GM18505 (cell line): ENCODE measurements at regions not wholly inside any gene's neighbourhood (a gene's known extent, or its start where the extent isn't known, plus 50 kb on each side); places are given as distances from the start of the nearest gene placed in this dataset.

ENCODE experiments used
- ATAC-seq: cut with Tn5 transposase; IDR thresholded peaks from one replicate; pipeline ENCODE4 v1.9.1; 2021; ENCODE audit not compliant: unreplicated experiment
- POLR2A ChIP-seq: IDR thresholded peaks from 4 replicates; pipeline ENCODE4 v1.6.1; 2011; ENCODE audit warnings: borderline replicate concordance; ENCODE audit not compliant: insufficient read depth, insufficient read length; ENCODE audit errors: extremely low read depth

DNA sequence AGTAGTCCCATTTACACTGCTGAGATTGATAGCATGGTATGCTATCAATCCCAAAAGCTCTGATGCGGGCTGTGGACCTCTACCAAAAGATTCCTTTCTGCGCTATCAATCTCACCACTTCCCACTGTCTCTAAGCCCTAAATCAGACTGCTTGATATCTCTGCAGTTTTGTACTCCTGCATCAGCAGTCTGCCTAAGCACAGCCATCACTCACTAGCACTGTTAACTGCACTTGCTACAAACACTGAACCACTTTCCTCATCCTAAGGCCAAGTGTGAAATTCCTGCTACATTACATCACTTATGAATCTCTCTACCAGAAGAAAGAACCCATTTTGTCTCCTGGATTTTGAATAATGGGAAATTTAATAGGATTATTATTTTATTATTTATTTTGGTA lies 237.0 kb downstream of the HNMT start:
- no peak for TF ChIP-seq POLR2A
- no peak for ATAC-seq

GRCh38 chr2:138202762-138203161 lies 238.5 kb downstream of the HNMT start:
- no peak for TF ChIP-seq POLR2A
- ATAC-seq = no peak

- no peak for ATAC-seq
- TF ChIP-seq POLR2A = no peak
These were observed 241.0 kb downstream of the HNMT start for GRCh38 chr2:138205281-138205680.

DNA sequence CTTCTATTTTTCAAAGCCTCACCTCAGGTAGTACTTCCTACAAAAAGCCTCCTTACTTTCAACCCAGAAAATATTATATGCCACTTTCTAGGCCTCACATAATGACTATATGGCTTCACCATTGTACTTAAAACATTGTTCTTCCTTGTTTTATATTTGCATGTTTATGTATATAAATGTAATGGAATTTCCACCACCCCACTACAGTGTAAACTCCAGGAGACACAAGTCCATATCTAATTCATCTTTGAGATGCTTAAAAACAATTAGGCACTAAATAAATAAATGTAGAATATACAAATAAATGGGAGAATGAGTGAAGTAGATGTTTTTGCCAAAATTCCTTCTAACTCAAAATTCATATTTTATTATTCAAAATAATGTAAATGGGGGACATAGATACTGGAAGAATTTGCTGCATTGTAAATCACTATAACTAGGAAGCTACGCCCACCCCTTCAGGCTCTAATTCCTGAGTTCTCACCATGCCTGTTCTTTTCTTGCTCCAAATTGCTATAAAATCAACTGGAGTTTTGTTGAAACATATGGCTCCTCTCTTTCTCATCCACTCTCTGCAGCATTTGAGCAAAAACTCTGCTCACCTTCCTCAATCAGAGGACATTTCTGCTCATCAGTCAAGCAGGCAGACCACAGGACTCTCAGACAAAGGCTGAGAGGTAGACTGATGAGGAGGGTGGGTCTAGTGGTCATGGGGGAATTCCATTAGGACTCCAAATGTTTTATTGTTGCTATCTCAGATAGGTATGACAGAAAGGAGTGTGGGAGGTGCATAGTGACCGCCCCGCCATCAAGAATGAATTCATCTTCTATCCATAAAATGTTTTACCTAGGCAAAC lies 243.0 kb downstream of the HNMT start:
- TF ChIP-seq POLR2A = no peak
- no peak for ATAC-seq

- no peak for TF ChIP-seq POLR2A
- ATAC-seq = no peak
These were observed 244.7 kb downstream of the HNMT start for GRCh38 chr2:138209009-138209408.

- no peak for TF ChIP-seq POLR2A
- ATAC-seq = no peak
These were observed 246.2 kb downstream of the HNMT start for GRCh38 chr2:138210487-138210886.

DNA sequence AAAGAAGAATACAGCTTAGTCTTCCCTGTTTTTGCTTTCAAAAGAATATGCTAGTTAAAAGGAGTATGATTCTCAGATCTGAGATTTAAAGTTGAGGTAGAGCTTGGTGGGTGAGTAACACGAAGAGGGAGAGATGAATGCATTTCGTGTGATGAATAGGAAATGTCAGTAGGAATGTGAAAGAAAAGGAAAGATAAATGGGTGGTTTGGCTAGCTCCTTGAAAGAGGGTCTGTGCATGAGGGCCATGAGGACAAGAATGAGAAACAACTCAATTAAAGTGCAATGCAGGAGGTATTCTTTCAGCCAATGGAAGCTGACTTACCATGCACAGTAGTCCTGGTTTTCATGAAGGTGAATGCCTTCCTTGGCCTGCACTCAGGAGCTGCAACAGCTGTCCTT lies 248.2 kb downstream of the HNMT start:
- TF ChIP-seq POLR2A = no peak
- ATAC-seq = no peak

GRCh38 chr2:138213084-138213483 lies 248.8 kb downstream of the HNMT start:
- peak; percentile 65 for ATAC-seq
- no peak for TF ChIP-seq POLR2A

GRCh38 chr2:138213624-138214023 lies 249.4 kb downstream of the HNMT start:
- TF ChIP-seq POLR2A = no peak
- no peak for ATAC-seq

GRCh38 chr2:138215958-138216357 lies 251.7 kb downstream of the HNMT start:
- TF ChIP-seq POLR2A = no peak
- ATAC-seq = no peak

GRCh38 chr2:138217975-138218374 lies 253.7 kb downstream of the HNMT start:
- TF ChIP-seq POLR2A = no peak
- ATAC-seq = no peak

DNA sequence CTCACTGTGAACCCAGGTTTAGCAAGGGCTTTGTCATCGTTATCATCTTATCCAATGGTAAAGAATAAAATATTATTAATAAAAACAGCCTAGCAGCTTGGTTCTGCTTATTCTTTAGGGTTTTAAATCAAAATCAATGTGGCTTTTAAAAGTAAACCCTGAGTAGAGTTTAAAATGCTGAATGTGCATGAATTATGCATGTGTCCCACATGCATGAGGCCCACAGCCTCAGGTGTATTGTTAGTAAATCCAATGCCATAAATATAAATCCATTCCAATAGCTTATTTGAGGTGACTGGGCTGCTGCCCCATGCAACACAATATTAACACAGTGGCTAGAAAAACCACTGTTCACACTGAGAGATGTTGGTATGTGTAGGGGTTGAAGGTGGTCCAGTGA lies 254.1 kb downstream of the HNMT start:
- TF ChIP-seq POLR2A = no peak
- ATAC-seq = no peak

DNA sequence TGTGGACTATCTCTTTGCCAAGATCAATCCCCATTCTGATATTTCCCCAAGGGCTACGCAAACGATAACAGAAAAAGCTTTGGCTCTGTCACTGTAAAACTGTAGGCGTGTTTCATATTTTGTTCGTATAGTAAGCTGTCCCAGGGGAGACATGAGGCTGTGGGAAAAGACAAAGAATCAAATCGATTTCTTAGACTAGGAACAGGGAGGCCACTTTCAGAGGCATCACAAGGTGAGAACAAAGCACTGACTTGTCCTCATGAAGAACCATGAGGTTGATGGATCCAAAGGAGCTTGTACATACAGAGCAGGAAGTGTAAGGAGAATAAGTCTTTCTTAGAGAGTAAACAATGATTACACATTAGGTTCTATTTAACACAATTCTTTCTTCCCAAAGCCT lies 255.7 kb downstream of the HNMT start:
- no peak for ATAC-seq
- no peak for TF ChIP-seq POLR2A

- TF ChIP-seq POLR2A = no peak
- no peak for ATAC-seq
These were observed 257.1 kb downstream of the HNMT start for GRCh38 chr2:138221358-138221757.
